ENCODE measurements at regions not wholly inside any gene's neighbourhood (a gene's known extent, or its start where the extent isn't known, plus 50 kb on each side); places are given as distances from the start of the nearest gene placed in this dataset.

- Histone ChIP-seq H3K4me3 (ENCODE audit: low read depth in 1 of 5, low read length in 5 of 5) (no peak overlapping the region), H3K27me3 (ENCODE audit: control insufficient read depth in 5 of 5, insufficient read depth in 4 of 5, low read length in 5 of 5) (no peaks in the 10 kb centered on the region), H3K36me3 (ENCODE audit: control insufficient read depth in 5 of 5, insufficient read depth in 5 of 5, low read length in 5 of 5) (no peaks in the 10 kb centered on the region), H3K9me3 (ENCODE audit: control insufficient read depth in 5 of 5, low read length in 5 of 5) (peaks cover 0 to 3% (median 3%) of the 10 kb centered on the region in 5 donors), H3K27ac (ENCODE audit: low read depth, low read length) (no peak overlapping the region), H3K4me1 (ENCODE audit: control insufficient read depth in 5 of 5, insufficient read depth in 5 of 5, low read length in 5 of 5) (no peaks in the 10 kb centered on the region), H3K9ac (ENCODE audit: low read length in 5 of 5) (no peak overlapping the region)
Measured at GRCh38 chr13:90534617-90535370, 812.7 kb upstream of the MIR17HG start.

DNA sequence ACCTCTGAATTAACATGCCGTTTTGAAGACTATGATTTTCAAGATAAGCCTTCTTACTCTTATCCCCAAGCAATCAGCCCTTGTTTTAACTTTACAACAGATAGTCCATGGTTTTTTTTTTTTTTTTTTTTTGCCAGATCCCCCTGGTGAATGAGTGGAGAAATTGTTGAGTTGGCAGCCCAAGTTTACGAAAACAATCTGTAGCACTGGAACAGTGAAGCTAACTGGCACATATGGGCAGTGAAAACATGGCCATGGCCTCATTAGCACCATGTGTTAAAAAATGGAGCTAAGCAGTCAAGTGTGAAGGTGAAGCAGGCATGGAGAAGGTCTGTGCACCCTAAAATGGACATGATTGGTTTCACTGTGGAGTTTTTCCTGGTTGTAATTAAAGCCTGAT lies 812.1 kb upstream of the MIR17HG start:
- H3K36me3 ChIP-seq (ENCODE audit: control insufficient read depth in 5 of 5, insufficient read depth in 5 of 5, low read length in 5 of 5) = no peaks in the 10 kb centered on the region
- H3K9me3 ChIP-seq (ENCODE audit: control insufficient read depth in 5 of 5, low read length in 5 of 5) = peaks cover 0 to 3% (median 3%) of the 10 kb centered on the region in 5 donors
- no peak overlapping the region for H3K27ac ChIP-seq (ENCODE audit: low read depth, low read length)
- no peaks in the 10 kb centered on the region for H3K4me1 ChIP-seq (ENCODE audit: control insufficient read depth in 5 of 5, insufficient read depth in 5 of 5, low read length in 5 of 5)
- H3K4me3 ChIP-seq (ENCODE audit: low read depth in 1 of 5, low read length in 5 of 5) = no peak overlapping the region
- H3K9ac ChIP-seq (ENCODE audit: low read length in 5 of 5) = no peak overlapping the region
- no peaks in the 10 kb centered on the region for H3K27me3 ChIP-seq (ENCODE audit: control insufficient read depth in 5 of 5, insufficient read depth in 4 of 5, low read length in 5 of 5)

- no peak overlapping the region for H3K27ac ChIP-seq (ENCODE audit: low read depth, low read length)
- H3K9me3 ChIP-seq (ENCODE audit: control insufficient read depth in 5 of 5, low read length in 5 of 5) = peaks cover 0 to 3% (median 3%) of the 10 kb centered on the region in 5 donors
- H3K4me1 ChIP-seq (ENCODE audit: control insufficient read depth in 5 of 5, insufficient read depth in 5 of 5, low read length in 5 of 5) = no peaks in the 10 kb centered on the region
- H3K36me3 ChIP-seq (ENCODE audit: control insufficient read depth in 5 of 5, insufficient read depth in 5 of 5, low read length in 5 of 5) = no peaks in the 10 kb centered on the region
- H3K27me3 ChIP-seq (ENCODE audit: control insufficient read depth in 5 of 5, insufficient read depth in 4 of 5, low read length in 5 of 5) = no peaks in the 10 kb centered on the region
- H3K4me3 ChIP-seq (ENCODE audit: low read depth in 1 of 5, low read length in 5 of 5) = no peak overlapping the region
- H3K9ac ChIP-seq (ENCODE audit: low read length in 5 of 5) = no peak overlapping the region
Measured at GRCh38 chr13:90538063-90538462, 809.4 kb upstream of the MIR17HG start.

DNA sequence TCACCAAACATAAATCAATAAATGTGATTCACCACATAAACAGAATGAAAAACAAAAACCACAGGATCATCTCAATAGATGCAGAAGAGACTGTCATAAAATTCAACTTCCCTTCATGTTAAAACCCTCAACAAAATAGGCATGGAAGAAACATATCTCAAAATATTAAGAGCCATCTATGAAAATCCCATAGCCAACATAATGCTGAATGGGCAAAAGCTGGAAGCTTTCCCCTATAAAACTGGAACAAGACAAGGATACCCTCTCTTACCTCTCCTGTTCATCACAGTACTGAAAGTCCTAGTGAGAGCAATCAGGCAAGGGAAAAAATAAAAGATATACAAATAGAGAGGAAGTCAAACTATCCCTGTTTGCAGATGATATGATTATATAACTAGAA lies 806.1 kb upstream of the MIR17HG start:
- no peaks in the 10 kb centered on the region for H3K27me3 ChIP-seq (ENCODE audit: control insufficient read depth in 5 of 5, insufficient read depth in 4 of 5, low read length in 5 of 5)
- H3K36me3 ChIP-seq (ENCODE audit: control insufficient read depth in 5 of 5, insufficient read depth in 5 of 5, low read length in 5 of 5) = no peaks in the 10 kb centered on the region
- no peak overlapping the region for H3K4me3 ChIP-seq (ENCODE audit: low read depth in 1 of 5, low read length in 5 of 5)
- no peak overlapping the region for H3K27ac ChIP-seq (ENCODE audit: low read depth, low read length)
- no peaks in the 10 kb centered on the region for H3K4me1 ChIP-seq (ENCODE audit: control insufficient read depth in 5 of 5, insufficient read depth in 5 of 5, low read length in 5 of 5)
- H3K9ac ChIP-seq (ENCODE audit: low read length in 5 of 5) = no peak overlapping the region
- H3K9me3 ChIP-seq (ENCODE audit: control insufficient read depth in 5 of 5, low read length in 5 of 5) = peaks cover 0 to 3% (median 3%) of the 10 kb centered on the region in 5 donors

DNA sequence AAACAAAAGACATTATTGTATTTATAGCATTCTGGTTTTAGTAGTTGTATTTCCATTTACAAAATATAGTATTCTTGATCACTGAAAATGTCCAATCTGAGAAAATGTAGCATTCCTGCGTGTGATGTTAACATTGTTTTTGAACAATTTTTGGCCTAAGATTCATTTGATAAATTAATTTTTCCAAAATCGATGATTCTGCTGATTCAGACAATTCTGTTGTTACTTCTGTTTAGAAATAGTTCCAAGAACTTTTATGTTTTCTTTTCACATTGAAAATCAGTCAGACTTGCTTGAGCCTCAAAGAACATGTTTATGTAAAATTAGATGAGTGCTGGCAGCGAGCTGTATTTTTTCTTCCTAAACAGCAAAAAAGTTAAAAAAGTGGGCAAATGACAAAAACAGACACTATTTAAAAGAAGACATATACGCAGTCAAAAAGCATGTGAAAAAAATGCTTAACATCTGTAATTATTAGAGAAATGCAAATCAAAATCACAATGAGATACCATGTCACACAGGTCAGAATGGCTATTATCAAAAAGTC lies 804.5 kb upstream of the MIR17HG start:
- Histone ChIP-seq H3K27ac (ENCODE audit: low read depth, low read length) (no peak overlapping the region), H3K4me1 (ENCODE audit: control insufficient read depth in 5 of 5, insufficient read depth in 5 of 5, low read length in 5 of 5) (no peaks in the 10 kb centered on the region), H3K27me3 (ENCODE audit: control insufficient read depth in 5 of 5, insufficient read depth in 4 of 5, low read length in 5 of 5) (no peaks in the 10 kb centered on the region), H3K36me3 (ENCODE audit: control insufficient read depth in 5 of 5, insufficient read depth in 5 of 5, low read length in 5 of 5) (no peaks in the 10 kb centered on the region), H3K9ac (ENCODE audit: low read length in 5 of 5) (no peak overlapping the region), H3K9me3 (ENCODE audit: control insufficient read depth in 5 of 5, low read length in 5 of 5) (peaks cover 0 to 10% (median 3%) of the 10 kb centered on the region in 5 donors), H3K4me3 (ENCODE audit: low read depth in 1 of 5, low read length in 5 of 5) (no peak overlapping the region)

DNA sequence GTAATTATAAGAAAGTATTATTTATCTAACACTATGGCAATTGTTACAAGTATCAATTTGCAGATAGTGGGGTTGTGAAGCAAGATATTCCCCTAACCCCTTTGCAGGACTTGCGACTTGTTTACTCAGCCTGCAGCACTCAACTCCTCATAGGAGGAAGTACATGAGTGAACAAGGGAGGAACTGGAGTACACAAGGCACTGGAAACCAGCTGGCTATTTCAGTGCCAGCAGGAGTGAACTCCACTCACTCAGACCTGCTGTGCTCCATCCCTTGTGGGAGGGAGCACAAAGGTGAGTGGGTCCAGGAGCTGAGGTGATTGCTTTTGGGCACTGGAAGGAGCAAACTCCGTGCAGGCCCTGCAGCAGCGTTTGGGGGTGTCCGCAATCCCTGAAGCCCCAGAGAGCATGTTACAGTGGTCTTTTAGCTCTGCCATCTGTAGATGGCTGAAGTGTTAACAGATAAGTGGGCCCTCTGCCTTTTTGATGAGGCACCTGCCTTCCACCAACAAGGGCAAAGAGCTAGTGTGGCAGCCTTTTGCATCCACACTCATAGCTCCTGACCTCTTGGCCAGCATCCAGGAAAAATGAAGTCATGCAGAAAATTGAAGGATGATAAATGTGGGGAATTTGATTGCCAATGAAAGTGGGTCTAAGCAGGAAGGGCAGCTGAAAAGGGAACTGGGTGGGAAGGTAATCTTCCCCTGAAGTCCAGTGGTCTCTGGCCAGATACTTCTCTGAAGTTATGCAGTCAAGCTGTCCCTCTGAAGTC lies 802.2 kb upstream of the MIR17HG start:
- Histone ChIP-seq H3K9me3 (ENCODE audit: control insufficient read depth in 5 of 5, low read length in 5 of 5) (peaks cover 0 to 8% (median 0%) of the 10 kb centered on the region in 5 donors), H3K27me3 (ENCODE audit: control insufficient read depth in 5 of 5, insufficient read depth in 4 of 5, low read length in 5 of 5) (no peaks in the 10 kb centered on the region), H3K9ac (ENCODE audit: low read length in 5 of 5) (no peak overlapping the region), H3K4me3 (ENCODE audit: low read depth in 1 of 5, low read length in 5 of 5) (no peak overlapping the region), H3K36me3 (ENCODE audit: control insufficient read depth in 5 of 5, insufficient read depth in 5 of 5, low read length in 5 of 5) (no peaks in the 10 kb centered on the region), H3K27ac (ENCODE audit: low read depth, low read length) (no peak overlapping the region), H3K4me1 (ENCODE audit: control insufficient read depth in 5 of 5, insufficient read depth in 5 of 5, low read length in 5 of 5) (no peaks in the 10 kb centered on the region)

GRCh38 chr13:90547272-90547790 lies 800.2 kb upstream of the MIR17HG start:
- no peak overlapping the region for H3K9ac ChIP-seq (ENCODE audit: low read length in 5 of 5)
- no peaks in the 10 kb centered on the region for H3K36me3 ChIP-seq (ENCODE audit: control insufficient read depth in 5 of 5, insufficient read depth in 5 of 5, low read length in 5 of 5)
- no peak overlapping the region for H3K4me3 ChIP-seq (ENCODE audit: low read depth in 1 of 5, low read length in 5 of 5)
- H3K9me3 ChIP-seq (ENCODE audit: control insufficient read depth in 5 of 5, low read length in 5 of 5) = peaks cover 0 to 8% (median 0%) of the 10 kb centered on the region in 5 donors
- H3K27ac ChIP-seq (ENCODE audit: low read depth, low read length) = no peak overlapping the region
- no peaks in the 10 kb centered on the region for H3K4me1 ChIP-seq (ENCODE audit: control insufficient read depth in 5 of 5, insufficient read depth in 5 of 5, low read length in 5 of 5)
- no peaks in the 10 kb centered on the region for H3K27me3 ChIP-seq (ENCODE audit: control insufficient read depth in 5 of 5, insufficient read depth in 4 of 5, low read length in 5 of 5)

- no peaks in the 10 kb centered on the region for H3K27me3 ChIP-seq (ENCODE audit: control insufficient read depth in 5 of 5, insufficient read depth in 4 of 5, low read length in 5 of 5)
- H3K4me1 ChIP-seq (ENCODE audit: control insufficient read depth in 5 of 5, insufficient read depth in 5 of 5, low read length in 5 of 5) = no peaks in the 10 kb centered on the region
- H3K27ac ChIP-seq (ENCODE audit: low read depth, low read length) = no peak overlapping the region
- H3K36me3 ChIP-seq (ENCODE audit: control insufficient read depth in 5 of 5, insufficient read depth in 5 of 5, low read length in 5 of 5) = no peaks in the 10 kb centered on the region
- H3K9ac ChIP-seq (ENCODE audit: low read length in 5 of 5) = no peak overlapping the region
- H3K9me3 ChIP-seq (ENCODE audit: control insufficient read depth in 5 of 5, low read length in 5 of 5) = peaks cover 0 to 8% (median 0%) of the 10 kb centered on the region in 5 donors
- H3K4me3 ChIP-seq (ENCODE audit: low read depth in 1 of 5, low read length in 5 of 5) = no peak overlapping the region
Measured at GRCh38 chr13:90551253-90551652, 796.2 kb upstream of the MIR17HG start.

DNA sequence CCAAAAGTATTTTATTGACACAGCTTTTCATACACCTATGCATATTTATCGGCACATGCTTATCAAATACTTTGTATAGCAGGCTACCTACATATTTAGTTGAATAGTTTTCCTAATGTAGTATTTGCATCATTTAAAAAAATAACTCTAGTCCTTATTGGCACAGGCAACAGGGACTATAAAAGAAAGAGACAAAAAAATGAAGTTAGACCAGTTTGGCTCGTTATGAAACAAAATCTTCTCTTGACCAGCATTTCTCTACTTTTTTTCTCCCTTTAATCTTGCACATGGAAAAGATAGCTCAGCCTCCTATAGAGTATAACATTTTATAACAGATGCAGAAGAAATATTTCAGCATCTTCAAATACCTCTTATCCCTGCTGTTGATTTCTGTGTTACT lies 794.8 kb upstream of the MIR17HG start:
- Histone ChIP-seq H3K36me3 (ENCODE audit: control insufficient read depth in 5 of 5, insufficient read depth in 5 of 5, low read length in 5 of 5) (no peaks in the 10 kb centered on the region), H3K4me3 (ENCODE audit: low read depth in 1 of 5, low read length in 5 of 5) (no peak overlapping the region), H3K9ac (ENCODE audit: low read length in 5 of 5) (no peak overlapping the region), H3K9me3 (ENCODE audit: control insufficient read depth in 5 of 5, low read length in 5 of 5) (peaks cover 0 to under 1% (median 0%) of the 10 kb centered on the region in 5 donors), H3K27ac (ENCODE audit: low read depth, low read length) (no peak overlapping the region), H3K4me1 (ENCODE audit: control insufficient read depth in 5 of 5, insufficient read depth in 5 of 5, low read length in 5 of 5) (no peaks in the 10 kb centered on the region), H3K27me3 (ENCODE audit: control insufficient read depth in 5 of 5, insufficient read depth in 4 of 5, low read length in 5 of 5) (no peaks in the 10 kb centered on the region)

GRCh38 chr13:90553159-90553558 lies 794.3 kb upstream of the MIR17HG start:
- Histone ChIP-seq H3K9me3 (ENCODE audit: control insufficient read depth in 5 of 5, low read length in 5 of 5) (no peaks in the 10 kb centered on the region), H3K4me3 (ENCODE audit: low read depth in 1 of 5, low read length in 5 of 5) (no peak overlapping the region), H3K27ac (ENCODE audit: low read depth, low read length) (no peak overlapping the region), H3K4me1 (ENCODE audit: control insufficient read depth in 5 of 5, insufficient read depth in 5 of 5, low read length in 5 of 5) (no peaks in the 10 kb centered on the region), H3K36me3 (ENCODE audit: control insufficient read depth in 5 of 5, insufficient read depth in 5 of 5, low read length in 5 of 5) (no peaks in the 10 kb centered on the region), H3K9ac (ENCODE audit: low read length in 5 of 5) (no peak overlapping the region), H3K27me3 (ENCODE audit: control insufficient read depth in 5 of 5, insufficient read depth in 4 of 5, low read length in 5 of 5) (no peaks in the 10 kb centered on the region)

Measured in subcutaneous abdominal adipose tissue (tissue), 5 donors.